GM12874 (cell line): ENCODE measurements at regions not wholly inside any gene's neighbourhood (a gene's known extent, or its start where the extent isn't known, plus 50 kb on each side); places are given as distances from the start of the nearest gene placed in this dataset.

Experiments
- CTCF ChIP-seq: IDR thresholded peaks from 2 replicates; pipeline ENCODE4 v1.5.1; 2011; ENCODE audit warnings: low read depth, mild to moderate bottlenecking, control low read depth, low read length, moderate library complexity; ENCODE audit not compliant: insufficient read depth

GRCh38 chr4:38411981-38412536 lies 251.9 kb upstream of the KLF3 start:
- TF ChIP-seq CTCF, result no peak

GRCh38 chr4:38413524-38414341 lies 250.3 kb upstream of the KLF3 start:
- TF ChIP-seq CTCF, result no peak

- TF ChIP-seq CTCF, result no peak
Measured at GRCh38 chr4:38414410-38414809, 249.6 kb upstream of the KLF3 start.

- TF ChIP-seq CTCF, result no peak
Measured at GRCh38 chr4:38415682-38416081, 248.3 kb upstream of the KLF3 start.

GRCh38 chr4:38416450-38417014 lies 247.5 kb upstream of the KLF3 start:
- TF ChIP-seq CTCF, result no peak

- no peak for TF ChIP-seq CTCF
Measured at GRCh38 chr4:38422850-38423249, 241.1 kb upstream of the KLF3 start.

- TF ChIP-seq CTCF, result no peak
Measured at GRCh38 chr4:38424151-38424871, 239.7 kb upstream of the KLF3 start.
